ENCODE measurements at regions not wholly inside any gene's neighbourhood (a gene's known extent, or its start where the extent isn't known, plus 50 kb on each side); places are given as distances from the start of the nearest gene placed in this dataset.
"Not testable (repeated sequence)": the region's sequence is repeated elsewhere in the genome, so short reads cannot be mapped to it uniquely, and the experiment has no call there.

GRCh38 chr6:74632196-74632875 lies 573.5 kb downstream of the COL12A1 start:
- DNase-seq (ENCODE audit: low read depth): no peak

GRCh38 chr6:74631564-74631963 lies 574.3 kb downstream of the COL12A1 start:
- DNase-seq (ENCODE audit: low read depth): no peak

GRCh38 chr6:74626288-74626687 lies 579.6 kb downstream of the COL12A1 start:
- DNase-seq (ENCODE audit: low read depth): no peak

GRCh38 chr6:74623027-74623426 lies 582.8 kb downstream of the COL12A1 start:
- no peak for DNase-seq (ENCODE audit: low read depth)

- DNase-seq (ENCODE audit: low read depth): no peak
Measured at GRCh38 chr6:74611220-74611619, 594.6 kb downstream of the COL12A1 start.

- DNase-seq (ENCODE audit: low read depth): no peak
Measured at GRCh38 chr6:74610352-74610751, 595.5 kb downstream of the COL12A1 start.

- DNase-seq (ENCODE audit: low read depth): no peak
Measured at GRCh38 chr6:74609871-74610270, 596.0 kb downstream of the COL12A1 start.

- peak; percentile 29 for DNase-seq (ENCODE audit: low read depth)
Measured at GRCh38 chr6:74607934-74608333, 597.9 kb downstream of the COL12A1 start.

- DNase-seq (ENCODE audit: low read depth): no peak
Measured at GRCh38 chr6:74607468-74607867, 598.4 kb downstream of the COL12A1 start.

- DNase-seq (ENCODE audit: low read depth): peak; percentile 85
Measured at GRCh38 chr6:74606582-74607071, 599.2 kb downstream of the COL12A1 start.

GRCh38 chr6:74605922-74606581 lies 599.8 kb downstream of the COL12A1 start:
- DNase-seq (ENCODE audit: low read depth): no peak

- no peak for DNase-seq (ENCODE audit: low read depth)
Measured at GRCh38 chr6:74604279-74604678, 601.6 kb downstream of the COL12A1 start.

- DNase-seq (ENCODE audit: low read depth): peak; percentile 21
Measured at GRCh38 chr6:74603322-74604076, 602.4 kb downstream of the COL12A1 start.

GRCh38 chr6:74602206-74602605 lies 603.6 kb downstream of the COL12A1 start:
- DNase-seq (ENCODE audit: low read depth): no peak

GRCh38 chr6:74598462-74599393 lies 607.1 kb downstream of the COL12A1 start:
- peak; percentile 39 for DNase-seq (ENCODE audit: low read depth)

- DNase-seq (ENCODE audit: low read depth): no peak
Measured at GRCh38 chr6:74597840-74598239, 608.0 kb downstream of the COL12A1 start.

- peak; percentile 76 for DNase-seq (ENCODE audit: low read depth)
Measured at GRCh38 chr6:74597266-74597665, 608.6 kb downstream of the COL12A1 start.

GRCh38 chr6:74596588-74596987 lies 609.3 kb downstream of the COL12A1 start:
- peak; percentile 48 for DNase-seq (ENCODE audit: low read depth)

- not testable (repeated sequence) for DNase-seq (ENCODE audit: low read depth)
Measured at GRCh38 chr6:74594350-74594749, 611.5 kb downstream of the COL12A1 start.

GRCh38 chr6:74588094-74588832 lies 617.6 kb downstream of the COL12A1 start:
- no peak for DNase-seq (ENCODE audit: low read depth)

- no peak for DNase-seq (ENCODE audit: low read depth)
Measured at GRCh38 chr6:74587386-74587785, 618.5 kb downstream of the COL12A1 start.
